ENCODE measurements at regions not wholly inside any gene's neighbourhood (a gene's known extent, or its start where the extent isn't known, plus 50 kb on each side); places are given as distances from the start of the nearest gene placed in this dataset.
"Not testable (repeated sequence)": the region's sequence is repeated elsewhere in the genome, so short reads cannot be mapped to it uniquely, and the experiment has no call there.

- DNase-seq (ENCODE audit: low read depth): no peak
Observed at GRCh38 chr20:19026121-19026878, 186.1 kb upstream of the SLC24A3 start.

GRCh38 chr20:19026901-19027644 is 185.4 kb upstream of the SLC24A3 start:
- DNase-seq (ENCODE audit: low read depth): no peak

- no peak for DNase-seq (ENCODE audit: low read depth)
Observed at GRCh38 chr20:19027971-19028370, 184.5 kb upstream of the SLC24A3 start.

GRCh38 chr20:19041787-19042186 is 170.7 kb upstream of the SLC24A3 start:
- DNase-seq (ENCODE audit: low read depth): no peak

GRCh38 chr20:19045371-19045770 is 167.1 kb upstream of the SLC24A3 start:
- no peak for DNase-seq (ENCODE audit: low read depth)

GRCh38 chr20:19047040-19047950 is 165.1 kb upstream of the SLC24A3 start:
- DNase-seq (ENCODE audit: low read depth): no peak

GRCh38 chr20:19047951-19048296 is 164.5 kb upstream of the SLC24A3 start:
- DNase-seq (ENCODE audit: low read depth): no peak

- DNase-seq (ENCODE audit: low read depth): no peak
Observed at GRCh38 chr20:19048995-19049501, 163.4 kb upstream of the SLC24A3 start.

- no peak for DNase-seq (ENCODE audit: low read depth)
Observed at GRCh38 chr20:19049514-19049913, 162.9 kb upstream of the SLC24A3 start.

GRCh38 chr20:19056909-19057308 is 155.5 kb upstream of the SLC24A3 start:
- DNase-seq (ENCODE audit: low read depth): no peak

- not testable (repeated sequence) for DNase-seq (ENCODE audit: low read depth)
Observed at GRCh38 chr20:19064788-19065187, 147.7 kb upstream of the SLC24A3 start.

- DNase-seq (ENCODE audit: low read depth): no peak
Observed at GRCh38 chr20:19067986-19068385, 144.5 kb upstream of the SLC24A3 start.

- no peak for DNase-seq (ENCODE audit: low read depth)
Observed at GRCh38 chr20:19070026-19070425, 142.4 kb upstream of the SLC24A3 start.

- no peak for DNase-seq (ENCODE audit: low read depth)
Observed at GRCh38 chr20:19070681-19071445, 141.6 kb upstream of the SLC24A3 start.

- no peak for DNase-seq (ENCODE audit: low read depth)
Observed at GRCh38 chr20:19071446-19071725, 141.1 kb upstream of the SLC24A3 start.

- DNase-seq (ENCODE audit: low read depth): no peak
Observed at GRCh38 chr20:19071902-19072498, 140.4 kb upstream of the SLC24A3 start.

GRCh38 chr20:19072988-19073387 is 139.5 kb upstream of the SLC24A3 start:
- no peak for DNase-seq (ENCODE audit: low read depth)

GRCh38 chr20:19073584-19074218 is 138.7 kb upstream of the SLC24A3 start:
- DNase-seq (ENCODE audit: low read depth): no peak

- no peak for DNase-seq (ENCODE audit: low read depth)
Observed at GRCh38 chr20:19074356-19074755, 138.1 kb upstream of the SLC24A3 start.

GRCh38 chr20:19074828-19075516 is 137.5 kb upstream of the SLC24A3 start:
- DNase-seq (ENCODE audit: low read depth): no peak
